SK-N-SH (cell line): ENCODE measurements at regions not wholly inside any gene's neighbourhood (a gene's known extent, or its start where the extent isn't known, plus 50 kb on each side); places are given as distances from the start of the nearest gene placed in this dataset.

Source experiments
- CTCF ChIA-PET: fragments of 300-600, 350-600 bp; formaldehyde crosslinking; extraction: SDS; loops from one replicate; lab custom pipeline; 2021; lab: Yijun Ruan, JAX
- POLR2A ChIA-PET: fragments of 350-600 bp; sonication (Branson Sonifier 250); formaldehyde crosslinking; extraction: SDS; loops from one replicate; lab custom pipeline; 2020; ENCODE audit warnings: antibody characterized with exemption, inconsistent platforms; lab: Yijun Ruan, JAX
- DNase-seq: peaks from one replicate; pipeline ENCODE4 v3.0.0; 2012
- H2AFZ ChIP-seq: fragments of 200-600 bp; sonication (generic); 2 replicates; pipeline ENCODE4 v1.8.1; 2016; ENCODE audit warnings: antibody characterized with exemption, mild to moderate bottlenecking, low read depth
- H3F3A ChIP-seq: fragments of 200-600 bp; sonication (generic); replicated peaks from 2 replicates; pipeline ENCODE3; 2016; ENCODE audit warnings: antibody characterized with exemption, mild to moderate bottlenecking; ENCODE audit not compliant: insufficient read depth
- H3K27ac ChIP-seq, 2 experiments: fragments of 200-500 bp in 1 of 2; fragments of 200-600 bp in 1 of 2; sonication (Bioruptor generic) in 1 of 2; sonication (generic), shearing (Covaris generic) in 1 of 2; 2 replicates each; pipeline versions ENCODE4 v1.5.1 to v1.6.1; 2014 to 2016; ENCODE audit warnings: low read depth in 2 of 2, inconsistent platforms in 1 of 2, low read length in 1 of 2, mild to moderate bottlenecking in 1 of 2, mixed read lengths in 1 of 2
- H3K27me3 ChIP-seq: fragments of 200-600 bp; sonication (generic), shearing (Covaris generic); 2 replicates; pipeline ENCODE4 v1.6.1; 2016; ENCODE audit warnings: mixed run types; ENCODE audit not compliant: insufficient read depth
- H3K36me3 ChIP-seq, 2 experiments: fragments of 200-500 bp in 1 of 2; fragments of 200-600 bp in 1 of 2; sonication (Bioruptor generic) in 1 of 2; sonication (generic) in 1 of 2; replicated peaks in 1 of 2; 2 replicates each; pipeline versions ENCODE3 to v1.5.1; 2014 to 2016; ENCODE audit warnings: low read length in 1 of 2, mild to moderate bottlenecking in 1 of 2; ENCODE audit not compliant: insufficient read depth in 2 of 2, control insufficient read depth in 1 of 2
- H3K4me1 ChIP-seq, 2 experiments: fragments of 200-500 bp in 1 of 2; fragments of 200-600 bp in 1 of 2; sonication (Bioruptor generic) in 1 of 2; sonication (generic), shearing (Covaris generic) in 1 of 2; 2 replicates each; pipeline versions ENCODE4 v1.5.1 to v1.6.1; 2014 to 2016; ENCODE audit warnings: low read depth in 1 of 2, low read length in 1 of 2, mixed run types in 1 of 2; ENCODE audit not compliant: insufficient read depth in 2 of 2, control insufficient read depth in 1 of 2
- H3K4me2 ChIP-seq: fragments of 200-600 bp; sonication (generic), shearing (Covaris generic); 2 replicates; pipeline ENCODE4 v1.6.1; 2017; ENCODE audit warnings: mixed run types
- H3K4me3 ChIP-seq, 2 experiments: fragments of 200-500 bp in 1 of 2; fragments of 200-600 bp in 1 of 2; sonication (Bioruptor generic) in 1 of 2; sonication (generic), shearing (Covaris generic) in 1 of 2; 2 replicates each; pipeline versions ENCODE4 v1.5.1 to v1.8.1; 2014 to 2016; ENCODE audit warnings: low read depth in 2 of 2, inconsistent platforms in 1 of 2, low read length in 1 of 2, mild to moderate bottlenecking in 1 of 2, mixed read lengths in 1 of 2, moderate library complexity in 1 of 2
- H3K79me2 ChIP-seq: fragments of 200-600 bp; sonication (generic); 2 replicates; pipeline ENCODE4 v1.8.1; 2017; ENCODE audit warnings: mild to moderate bottlenecking; ENCODE audit not compliant: insufficient read depth
- H3K9ac ChIP-seq: fragments of 200-600 bp; sonication (generic); 2 replicates; pipeline ENCODE4 v1.6.1; 2017; ENCODE audit warnings: mixed run types
- H3K9me2 ChIP-seq: fragments of 200-600 bp; sonication (generic); 2 replicates; pipeline ENCODE4 v1.6.1; 2017; ENCODE audit warnings: mixed run types
- H3K9me3 ChIP-seq: fragments of 200-600 bp; sonication (generic); 2 replicates; pipeline ENCODE4 v1.6.1; 2017; ENCODE audit warnings: mixed run types, mild to moderate bottlenecking, moderate library complexity
- H4K20me1 ChIP-seq: fragments of 200-600 bp; sonication (generic); 2 replicates; pipeline ENCODE4 v1.6.1; 2017; ENCODE audit warnings: mild to moderate bottlenecking, mixed run types; ENCODE audit not compliant: insufficient read depth
- ELF1 ChIP-seq: IDR thresholded peaks from 2 replicates; pipeline ENCODE4 v1.4.0; 2012
- FOSL2 ChIP-seq: IDR thresholded peaks from 2 replicates; pipeline ENCODE4 v1.4.0; 2012; ENCODE audit warnings: low read depth, mild to moderate bottlenecking, moderate library complexity, borderline replicate concordance
- GABPA ChIP-seq: IDR thresholded peaks from 2 replicates; pipeline ENCODE4 v1.4.0; 2012; ENCODE audit warnings: low read depth, mild to moderate bottlenecking
- GATA2 ChIP-seq: sonication (generic); formaldehyde crosslinking; IDR thresholded peaks from 2 replicates; pipeline ENCODE4 v1.5.0; 2020; ENCODE audit warnings: mild to moderate bottlenecking, missing genetic modification reagents
- NFIC ChIP-seq: IDR thresholded peaks from 2 replicates; pipeline ENCODE4 v1.4.0; 2012; ENCODE audit warnings: borderline replicate concordance
- POLR2AphosphoS5 ChIP-seq: IDR thresholded peaks from 2 replicates; pipeline ENCODE4 v1.6.1; 2012; ENCODE audit warnings: low read depth, low read length
- RAD21 ChIP-seq: IDR thresholded peaks from 2 replicates; pipeline ENCODE4 v1.6.1; 2012; ENCODE audit warnings: mild to moderate bottlenecking, low read length
- TAF1 ChIP-seq: IDR thresholded peaks from 2 replicates; pipeline ENCODE4 v1.6.1; 2012; ENCODE audit warnings: low read depth, mild to moderate bottlenecking, low read length, moderate library complexity, borderline replicate concordance
- USF1 ChIP-seq: IDR thresholded peaks from 2 replicates; pipeline ENCODE4 v1.4.0; 2012; ENCODE audit warnings: low read depth, borderline replicate concordance
- YY1 ChIP-seq: IDR thresholded peaks from 2 replicates; pipeline ENCODE4 v1.4.0; 2012; ENCODE audit warnings: low read depth, mild to moderate bottlenecking
- WGBS: methylation state at CpG from one replicate; pipeline ENCODE4 v1.1.6; 2017; ENCODE audit warnings: low lambda C conversion rate; 5-methylcytosine and 5-hydroxymethylcytosine counted together
- TF ChIP-seq, protein P1 (sequence below): IDR thresholded peaks from 2 replicates; pipeline ENCODE4 v1.6.1; 2012; ENCODE audit warnings: mild to moderate bottlenecking, low read depth, low read length, moderate library complexity
- TF ChIP-seq, protein P2 (sequence below): fragments of 150-350 bp; IDR thresholded peaks from 2 replicates; pipeline ENCODE4 v1.6.1; 2017; ENCODE audit warnings: antibody characterized with exemption, low read length, low read depth, borderline replicate concordance

- ChIA-PET POLR2A (interaction anchor here (0.6 to 1.4 kb wide), 2 partner anchors 108 to 186 kb away, joined by 4 to 5 read pairs; no protein-coding TSS in a partner anchor), CTCF (interaction anchor here (0.9 to 3.3 kb wide), 12 partner anchors 9 to 328 kb away, joined by 3 to 27 read pairs (median 4); no protein-coding TSS in a partner anchor)
- Histone ChIP-seq H3K9ac (no peak overlapping the region), H3K4me1 (peaks cover 0 to 41% of the 10 kb centered on the region in 2 experiments; a peak in 1 of 4 replicates), H3K79me2 (no peaks in the 10 kb centered on the region), H4K20me1 (no peaks in the 10 kb centered on the region), H3F3A (no peaks in the 10 kb centered on the region), H3K36me3 (no peaks in the 10 kb centered on the region), H2AFZ (no peak overlapping the region), H3K27ac (peak overlapping the region in 1 of 2 experiments; percentile 76; a peak in 1 of 4 replicates), H3K9me3 (no peaks in the 10 kb centered on the region), H3K9me2 (no peaks in the 10 kb centered on the region), H3K27me3 (peaks cover 5% of the 10 kb centered on the region; the same call in 1 of the 2 replicates), H3K4me2 (no peak overlapping the region), H3K4me3 (no peak overlapping the region)
- WGBS, result 39% methylated on average over 7 of the region's 7 CpGs
- DNase-seq, result no peak
- TF ChIP-seq GABPA (no peak), USF1 (no peak), TAF1 (no peak), GATA2 (no peak), FOSL2 (no peak), YY1 (no peak)
- TF ChIP-seq, protein P1, sequence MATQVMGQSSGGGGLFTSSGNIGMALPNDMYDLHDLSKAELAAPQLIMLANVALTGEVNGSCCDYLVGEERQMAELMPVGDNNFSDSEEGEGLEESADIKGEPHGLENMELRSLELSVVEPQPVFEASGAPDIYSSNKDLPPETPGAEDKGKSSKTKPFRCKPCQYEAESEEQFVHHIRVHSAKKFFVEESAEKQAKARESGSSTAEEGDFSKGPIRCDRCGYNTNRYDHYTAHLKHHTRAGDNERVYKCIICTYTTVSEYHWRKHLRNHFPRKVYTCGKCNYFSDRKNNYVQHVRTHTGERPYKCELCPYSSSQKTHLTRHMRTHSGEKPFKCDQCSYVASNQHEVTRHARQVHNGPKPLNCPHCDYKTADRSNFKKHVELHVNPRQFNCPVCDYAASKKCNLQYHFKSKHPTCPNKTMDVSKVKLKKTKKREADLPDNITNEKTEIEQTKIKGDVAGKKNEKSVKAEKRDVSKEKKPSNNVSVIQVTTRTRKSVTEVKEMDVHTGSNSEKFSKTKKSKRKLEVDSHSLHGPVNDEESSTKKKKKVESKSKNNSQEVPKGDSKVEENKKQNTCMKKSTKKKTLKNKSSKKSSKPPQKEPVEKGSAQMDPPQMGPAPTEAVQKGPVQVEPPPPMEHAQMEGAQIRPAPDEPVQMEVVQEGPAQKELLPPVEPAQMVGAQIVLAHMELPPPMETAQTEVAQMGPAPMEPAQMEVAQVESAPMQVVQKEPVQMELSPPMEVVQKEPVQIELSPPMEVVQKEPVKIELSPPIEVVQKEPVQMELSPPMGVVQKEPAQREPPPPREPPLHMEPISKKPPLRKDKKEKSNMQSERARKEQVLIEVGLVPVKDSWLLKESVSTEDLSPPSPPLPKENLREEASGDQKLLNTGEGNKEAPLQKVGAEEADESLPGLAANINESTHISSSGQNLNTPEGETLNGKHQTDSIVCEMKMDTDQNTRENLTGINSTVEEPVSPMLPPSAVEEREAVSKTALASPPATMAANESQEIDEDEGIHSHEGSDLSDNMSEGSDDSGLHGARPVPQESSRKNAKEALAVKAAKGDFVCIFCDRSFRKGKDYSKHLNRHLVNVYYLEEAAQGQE, result no peak
- TF ChIP-seq, protein P2, sequence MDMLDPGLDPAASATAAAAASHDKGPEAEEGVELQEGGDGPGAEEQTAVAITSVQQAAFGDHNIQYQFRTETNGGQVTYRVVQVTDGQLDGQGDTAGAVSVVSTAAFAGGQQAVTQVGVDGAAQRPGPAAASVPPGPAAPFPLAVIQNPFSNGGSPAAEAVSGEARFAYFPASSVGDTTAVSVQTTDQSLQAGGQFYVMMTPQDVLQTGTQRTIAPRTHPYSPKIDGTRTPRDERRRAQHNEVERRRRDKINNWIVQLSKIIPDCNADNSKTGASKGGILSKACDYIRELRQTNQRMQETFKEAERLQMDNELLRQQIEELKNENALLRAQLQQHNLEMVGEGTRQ, result no peak
Measured at GRCh38 chr17:77728871-77729270, 229.6 kb upstream of the TNRC6C start.

DNA sequence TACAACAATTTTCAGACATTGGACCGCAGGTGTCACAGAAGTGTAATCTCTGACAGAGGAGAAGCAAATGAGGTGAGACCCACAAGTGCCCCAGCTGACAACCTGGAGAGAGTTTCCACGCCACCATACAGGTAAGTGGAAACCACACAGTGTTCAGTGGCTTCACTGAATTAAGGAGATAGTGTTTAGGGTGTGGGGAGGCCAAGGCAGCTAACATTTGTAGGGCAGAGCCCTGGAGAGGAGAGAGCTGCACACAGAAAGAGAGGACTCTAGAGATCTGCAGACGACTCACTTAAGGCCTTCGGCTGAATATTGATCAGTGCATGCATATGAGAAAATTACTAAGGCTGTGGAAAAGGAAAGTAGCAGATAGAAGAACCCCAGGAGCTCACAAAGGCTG, 228.9 kb upstream of the TNRC6C start:
- no peak overlapping the region; a peak in 1 of 4 replicates for H3K27ac ChIP-seq
- no peaks in the 10 kb centered on the region for H3K79me2 ChIP-seq
- TF ChIP-seq RAD21 (no peak), POLR2AphosphoS5 (no peak), FOSL2 (no peak), ELF1 (no peak), NFIC (no peak)
- H4K20me1 ChIP-seq, result no peaks in the 10 kb centered on the region
- H3K4me3 ChIP-seq, result no peak overlapping the region; a peak in 1 of 4 replicates
- H3K36me3 ChIP-seq, result no peaks in the 10 kb centered on the region
- 55% methylated on average over 4 of the region's 4 CpGs for WGBS
- H3K4me1 ChIP-seq, result peaks cover 6 to 41% of the 10 kb centered on the region in 2 experiments; a peak in 2 of 4 replicates
- H3K4me2 ChIP-seq, result no peak overlapping the region
- no peak overlapping the region for H2AFZ ChIP-seq
- H3K27me3 ChIP-seq, result peaks cover 5% of the 10 kb centered on the region; the same call in 1 of the 2 replicates
- no peak for DNase-seq
- POLR2A ChIA-PET, result no interaction called here
- CTCF ChIA-PET, result interaction anchor here (0.9 to 1.8 kb wide), 8 partner anchors 10 to 290 kb away, joined by 3 to 9 read pairs (median 4); no protein-coding TSS in a partner anchor
- H3K9me3 ChIP-seq, result no peaks in the 10 kb centered on the region
- H3F3A ChIP-seq, result no peaks in the 10 kb centered on the region
- no peak overlapping the region for H3K9ac ChIP-seq
- no peaks in the 10 kb centered on the region for H3K9me2 ChIP-seq
